DOHH2 (cell line): ENCODE measurements at regions not wholly inside any gene's neighbourhood (a gene's known extent, or its start where the extent isn't known, plus 50 kb on each side); places are given as distances from the start of the nearest gene placed in this dataset.

Experiments used
- CTCF ChIP-seq: fragments of 200-600 bp; sonication (generic); IDR thresholded peaks from one replicate; pipeline ENCODE4 v1.5.1; 2014; ENCODE audit warnings: antibody characterized with exemption, mild to moderate bottlenecking, low read depth, low read length; ENCODE audit not compliant: poor library complexity, severe bottlenecking
- EZH2phosphoT487 ChIP-seq: fragments of 200-600 bp; sonication (generic); IDR thresholded peaks from 2 replicates; pipeline ENCODE4 v1.6.1; 2017; ENCODE audit warnings: borderline replicate concordance, mild to moderate bottlenecking, antibody characterized with exemption, low read length, moderate library complexity, mixed read lengths

DNA sequence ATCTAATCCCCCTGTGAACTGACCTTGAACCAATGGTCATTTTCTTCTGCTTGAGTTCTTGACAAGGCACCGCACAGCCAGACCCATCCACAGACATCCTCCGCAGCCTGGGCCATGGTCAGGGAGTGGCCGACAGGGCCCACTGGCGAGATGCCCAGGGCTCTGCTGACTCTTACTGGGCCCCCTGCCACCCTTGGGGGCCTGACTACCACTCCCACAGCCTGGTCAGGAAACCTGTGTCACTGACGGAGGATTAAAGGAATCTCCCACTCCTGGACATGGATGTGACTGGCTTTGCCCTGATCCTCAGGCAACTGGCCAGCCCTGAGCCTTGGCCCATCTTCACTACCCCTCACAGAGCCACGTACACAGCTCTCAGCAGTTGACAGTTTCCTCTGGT lies 50.4 kb upstream of the ENO4 start:
- no peak for TF ChIP-seq CTCF
- no peak for TF ChIP-seq EZH2phosphoT487
